T-helper 17 cell (primary cell): ENCODE measurements at regions not wholly inside any gene's neighbourhood (a gene's known extent, or its start where the extent isn't known, plus 50 kb on each side); places are given as distances from the start of the nearest gene placed in this dataset.

Experiments
- ATAC-seq: fragments of 150-1000 bp; cut with Tn5 transposase; 2 replicates; pipeline ENCODE4 v1.10.0; 2021; ENCODE audit warnings: mild to moderate bottlenecking, moderate library complexity
- DNase-seq, 3 donors: peaks; one replicate each; pipeline versions ENCODE4 v3.0.0 to v3.0.0-alpha.2; 2020 to 2021
- H3K9me3 ChIP-seq: one replicate; pipeline ENCODE4 v1.7.0; 2013; ENCODE audit warnings: low read length, mild to moderate bottlenecking; ENCODE audit not compliant: control insufficient read depth, poor library complexity, severe bottlenecking
- H3K27ac Mint-ChIP-seq: one replicate; pipeline ENCODE4 v1.8.0; 2022; ENCODE audit warnings: mild to moderate bottlenecking, moderate library complexity, mixed read lengths
- H3K27me3 Mint-ChIP-seq: one replicate; pipeline ENCODE4 v1.8.0; 2022; ENCODE audit warnings: mixed read lengths
- H3K36me3 Mint-ChIP-seq: one replicate; pipeline ENCODE4 v1.8.0; 2022; ENCODE audit warnings: low read depth, mixed read lengths
- H3K4me1 Mint-ChIP-seq: one replicate; pipeline ENCODE4 v1.8.0; 2022; ENCODE audit warnings: mild to moderate bottlenecking, mixed read lengths
- H3K4me3 Mint-ChIP-seq: one replicate; pipeline ENCODE4 v1.8.0; 2022; ENCODE audit warnings: mild to moderate bottlenecking, moderate library complexity, mixed read lengths

DNA sequence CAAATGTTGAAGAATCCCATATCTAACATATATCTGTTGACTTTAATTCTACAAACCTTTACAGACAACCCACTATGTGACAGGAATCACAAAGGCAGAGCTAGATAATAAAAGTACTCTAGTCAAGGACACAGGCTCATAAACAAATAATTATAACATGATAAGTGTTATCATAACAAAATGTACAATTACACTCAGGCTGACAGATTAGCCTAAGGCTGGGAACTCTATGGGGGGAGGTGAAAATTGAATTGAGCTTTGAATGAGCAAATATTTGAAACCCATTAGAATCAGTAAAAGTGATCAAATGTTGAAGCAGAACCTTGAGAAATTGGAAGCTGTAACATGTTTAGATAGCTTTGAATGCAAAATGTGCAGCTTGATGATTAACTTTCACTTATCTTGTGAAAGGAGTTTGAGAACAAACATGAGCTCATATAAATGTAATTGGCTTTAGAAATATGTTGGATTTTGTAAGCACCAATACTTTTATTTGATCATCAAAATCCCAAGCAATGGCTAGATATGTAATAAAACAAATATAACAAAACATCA, 970.2 kb downstream of the SORCS3 start:
- no peaks in the 10 kb centered on the region for H3K4me1 Mint-ChIP-seq
- no peaks in the 10 kb centered on the region for H3K9me3 ChIP-seq
- no peaks in the 10 kb centered on the region for H3K36me3 Mint-ChIP-seq
- H3K27ac Mint-ChIP-seq, result no peak overlapping the region
- no peak for ATAC-seq
- no peaks in the 10 kb centered on the region for H3K27me3 Mint-ChIP-seq
- DNase-seq, result no peak
- H3K4me3 Mint-ChIP-seq, result no peak overlapping the region

- Mint-ChIP-seq H3K27ac (no peak overlapping the region), H3K27me3 (no peaks in the 10 kb centered on the region), H3K4me1 (no peaks in the 10 kb centered on the region), H3K36me3 (no peaks in the 10 kb centered on the region), H3K4me3 (no peak overlapping the region)
- ATAC-seq, result no peak
- H3K9me3 ChIP-seq, result no peaks in the 10 kb centered on the region
- no peak for DNase-seq
Measured at GRCh38 chr10:105609451-105609850, 968.4 kb downstream of the SORCS3 start.

- H3K9me3 ChIP-seq, result no peaks in the 10 kb centered on the region
- H3K27ac Mint-ChIP-seq, result no peak overlapping the region
- DNase-seq (no peak), ATAC-seq (no peak)
- no peaks in the 10 kb centered on the region for H3K4me1 Mint-ChIP-seq
- H3K27me3 Mint-ChIP-seq, result no peaks in the 10 kb centered on the region
- no peak overlapping the region for H3K4me3 Mint-ChIP-seq
- H3K36me3 Mint-ChIP-seq, result no peaks in the 10 kb centered on the region
Measured at GRCh38 chr10:105605918-105606317, 964.8 kb downstream of the SORCS3 start.

DNA sequence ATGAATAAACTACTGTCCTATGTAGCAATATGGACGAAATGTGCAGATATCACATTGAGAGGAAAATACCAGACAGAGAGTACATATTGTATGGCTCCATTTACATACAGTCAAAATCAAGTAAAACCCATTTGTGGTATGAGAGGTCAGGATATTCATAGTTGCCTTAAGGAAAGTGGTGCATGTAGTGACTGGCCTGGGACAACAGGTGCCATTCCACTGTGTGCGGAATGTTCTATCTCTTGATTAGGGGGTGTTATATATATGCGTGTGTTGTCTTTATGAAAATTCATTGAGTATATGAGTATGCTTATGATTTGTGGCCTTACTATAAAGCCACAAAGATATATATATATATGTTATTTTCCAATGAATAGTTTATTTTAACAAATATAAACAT, 964.0 kb downstream of the SORCS3 start:
- H3K27me3 Mint-ChIP-seq, result no peaks in the 10 kb centered on the region
- no peak overlapping the region for H3K4me3 Mint-ChIP-seq
- ATAC-seq, result no peak
- no peaks in the 10 kb centered on the region for H3K36me3 Mint-ChIP-seq
- H3K4me1 Mint-ChIP-seq, result no peaks in the 10 kb centered on the region
- no peak for DNase-seq
- H3K27ac Mint-ChIP-seq, result no peak overlapping the region
- H3K9me3 ChIP-seq, result no peaks in the 10 kb centered on the region

- Mint-ChIP-seq H3K4me1 (no peaks in the 10 kb centered on the region), H3K36me3 (no peaks in the 10 kb centered on the region), H3K4me3 (no peak overlapping the region), H3K27ac (no peak overlapping the region), H3K27me3 (no peaks in the 10 kb centered on the region)
- ATAC-seq (no peak), DNase-seq (no peak)
- H3K9me3 ChIP-seq, result no peaks in the 10 kb centered on the region
Measured at GRCh38 chr10:105598207-105598606, 957.1 kb downstream of the SORCS3 start.

DNA sequence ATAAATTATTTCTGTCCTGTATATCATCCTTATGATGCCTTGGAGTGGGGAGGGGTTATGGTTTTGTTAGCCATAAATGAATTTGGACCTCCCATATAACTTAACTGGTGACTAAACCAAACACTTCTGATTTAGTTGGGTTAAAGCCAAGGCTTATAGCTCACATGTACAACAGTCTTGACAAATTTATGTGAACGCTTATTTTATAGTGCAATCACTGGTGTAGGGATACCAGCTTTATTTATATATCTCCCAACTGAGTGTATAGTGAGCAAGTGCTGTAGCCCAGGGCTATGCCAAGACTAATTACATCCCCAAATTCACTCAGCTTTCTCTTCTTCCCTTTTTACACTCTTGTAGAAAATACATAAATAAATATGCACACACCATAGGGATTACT, 956.2 kb downstream of the SORCS3 start:
- no peak for ATAC-seq
- Mint-ChIP-seq H3K36me3 (no peaks in the 10 kb centered on the region), H3K4me3 (no peak overlapping the region), H3K27ac (no peak overlapping the region), H3K4me1 (no peaks in the 10 kb centered on the region), H3K27me3 (no peaks in the 10 kb centered on the region)
- DNase-seq, result no peak
- H3K9me3 ChIP-seq, result no peaks in the 10 kb centered on the region

- no peak for ATAC-seq
- Mint-ChIP-seq H3K27ac (no peak overlapping the region), H3K36me3 (no peaks in the 10 kb centered on the region), H3K27me3 (no peaks in the 10 kb centered on the region), H3K4me3 (no peak overlapping the region), H3K4me1 (no peaks in the 10 kb centered on the region)
- no peak for DNase-seq
- H3K9me3 ChIP-seq, result no peaks in the 10 kb centered on the region
Measured at GRCh38 chr10:105596749-105597148, 955.7 kb downstream of the SORCS3 start.

- no peaks in the 10 kb centered on the region for H3K9me3 ChIP-seq
- no peaks in the 10 kb centered on the region for H3K27me3 Mint-ChIP-seq
- H3K36me3 Mint-ChIP-seq, result no peaks in the 10 kb centered on the region
- DNase-seq, result no peak
- H3K4me1 Mint-ChIP-seq, result no peaks in the 10 kb centered on the region
- H3K27ac Mint-ChIP-seq, result no peak overlapping the region
- no peak overlapping the region for H3K4me3 Mint-ChIP-seq
- no peak for ATAC-seq
Measured at GRCh38 chr10:105594296-105594695, 953.2 kb downstream of the SORCS3 start.

GRCh38 chr10:105592468-105592867, 951.4 kb downstream of the SORCS3 start:
- H3K9me3 ChIP-seq, result no peaks in the 10 kb centered on the region
- no peak for DNase-seq
- Mint-ChIP-seq H3K27me3 (no peaks in the 10 kb centered on the region), H3K4me3 (no peak overlapping the region), H3K4me1 (no peaks in the 10 kb centered on the region), H3K36me3 (no peaks in the 10 kb centered on the region), H3K27ac (no peak overlapping the region)
- no peak for ATAC-seq

DNA sequence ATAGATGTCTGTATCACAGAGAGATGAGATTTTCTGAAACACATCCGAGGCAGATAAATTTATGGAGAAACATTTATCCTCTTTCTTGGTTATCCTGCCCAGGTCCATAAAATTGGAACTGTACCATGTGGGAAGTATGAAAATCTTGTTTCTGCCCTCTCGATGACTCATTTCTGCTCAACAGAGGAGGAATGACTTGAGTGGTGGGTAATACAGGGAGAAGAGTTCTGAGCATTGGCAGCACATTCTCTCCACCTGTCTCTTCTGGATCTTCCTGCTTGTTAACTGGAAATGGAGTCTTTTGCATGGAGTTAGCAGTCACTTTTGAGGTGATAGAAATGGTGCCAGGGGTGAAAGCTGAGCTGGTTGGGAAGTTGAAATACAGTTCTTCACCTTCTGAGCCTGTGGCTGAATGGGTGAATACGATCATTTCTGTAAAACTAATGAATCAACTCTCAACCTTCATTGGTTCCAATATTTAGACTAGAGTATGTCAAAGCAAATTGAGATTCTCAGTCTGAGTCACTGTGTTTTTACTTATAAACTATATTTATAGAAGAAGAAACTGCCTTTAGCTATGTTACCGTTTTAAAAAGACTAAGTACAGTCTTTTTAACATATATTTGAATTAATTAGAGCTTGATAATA, 945.5 kb downstream of the SORCS3 start:
- H3K27ac Mint-ChIP-seq, result no peak overlapping the region
- H3K4me1 Mint-ChIP-seq, result no peaks in the 10 kb centered on the region
- DNase-seq (no peak), ATAC-seq (no peak)
- H3K27me3 Mint-ChIP-seq, result no peaks in the 10 kb centered on the region
- H3K9me3 ChIP-seq, result no peaks in the 10 kb centered on the region
- H3K4me3 Mint-ChIP-seq, result no peak overlapping the region
- H3K36me3 Mint-ChIP-seq, result no peaks in the 10 kb centered on the region

- H3K27ac Mint-ChIP-seq, result no peak overlapping the region
- no peaks in the 10 kb centered on the region for H3K36me3 Mint-ChIP-seq
- ATAC-seq (no peak), DNase-seq (no peak)
- H3K4me3 Mint-ChIP-seq, result no peak overlapping the region
- H3K9me3 ChIP-seq, result no peaks in the 10 kb centered on the region
- H3K27me3 Mint-ChIP-seq, result no peaks in the 10 kb centered on the region
- H3K4me1 Mint-ChIP-seq, result no peaks in the 10 kb centered on the region
Measured at GRCh38 chr10:105585753-105586152, 944.7 kb downstream of the SORCS3 start.

DNA sequence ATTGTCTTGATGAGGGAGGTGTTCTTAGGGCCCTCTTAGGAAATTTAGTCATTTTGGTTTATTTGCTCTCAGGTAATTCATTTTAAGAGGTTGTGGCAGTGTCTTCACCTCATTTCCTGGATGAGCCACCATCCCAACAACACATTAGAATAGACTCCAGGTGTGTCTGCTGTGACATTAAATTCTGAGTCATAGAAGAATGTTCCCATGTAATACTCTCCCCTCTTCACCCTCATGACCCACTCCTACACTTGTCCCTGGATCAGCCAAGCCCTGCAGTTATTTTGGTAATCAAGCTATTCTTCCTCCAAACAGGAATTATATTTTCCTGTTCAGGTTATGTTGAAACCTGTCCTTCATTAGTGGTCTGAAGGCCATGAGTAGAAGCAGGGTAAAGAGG, 944.1 kb downstream of the SORCS3 start:
- DNase-seq (no peak), ATAC-seq (no peak)
- no peaks in the 10 kb centered on the region for H3K4me1 Mint-ChIP-seq
- no peak overlapping the region for H3K4me3 Mint-ChIP-seq
- no peak overlapping the region for H3K27ac Mint-ChIP-seq
- no peaks in the 10 kb centered on the region for H3K27me3 Mint-ChIP-seq
- no peaks in the 10 kb centered on the region for H3K36me3 Mint-ChIP-seq
- no peaks in the 10 kb centered on the region for H3K9me3 ChIP-seq

DNA sequence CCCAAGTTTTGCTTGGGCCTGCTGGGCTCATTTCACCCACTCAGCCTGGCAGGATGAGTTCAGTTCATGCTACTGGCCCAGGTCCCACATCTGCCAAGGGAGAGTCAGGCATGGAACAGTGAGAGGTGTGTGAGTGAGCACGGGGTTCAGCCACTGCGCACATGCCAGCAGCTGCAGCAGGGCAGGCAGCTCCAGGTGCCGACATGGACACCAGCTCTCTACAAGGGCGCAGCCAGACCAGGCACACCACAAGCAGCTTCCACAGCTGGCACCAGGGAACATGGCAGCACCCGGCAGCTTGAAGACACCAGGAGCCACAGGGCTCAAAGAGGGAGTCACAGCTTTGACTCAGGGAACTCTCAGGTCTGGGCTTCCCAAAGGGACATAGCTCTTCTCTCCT, 938.0 kb downstream of the SORCS3 start:
- DNase-seq (no peak), ATAC-seq (no peak)
- Mint-ChIP-seq H3K4me1 (no peaks in the 10 kb centered on the region), H3K36me3 (no peaks in the 10 kb centered on the region), H3K27ac (no peak overlapping the region), H3K27me3 (no peaks in the 10 kb centered on the region), H3K4me3 (no peak overlapping the region)
- no peaks in the 10 kb centered on the region for H3K9me3 ChIP-seq

DNA sequence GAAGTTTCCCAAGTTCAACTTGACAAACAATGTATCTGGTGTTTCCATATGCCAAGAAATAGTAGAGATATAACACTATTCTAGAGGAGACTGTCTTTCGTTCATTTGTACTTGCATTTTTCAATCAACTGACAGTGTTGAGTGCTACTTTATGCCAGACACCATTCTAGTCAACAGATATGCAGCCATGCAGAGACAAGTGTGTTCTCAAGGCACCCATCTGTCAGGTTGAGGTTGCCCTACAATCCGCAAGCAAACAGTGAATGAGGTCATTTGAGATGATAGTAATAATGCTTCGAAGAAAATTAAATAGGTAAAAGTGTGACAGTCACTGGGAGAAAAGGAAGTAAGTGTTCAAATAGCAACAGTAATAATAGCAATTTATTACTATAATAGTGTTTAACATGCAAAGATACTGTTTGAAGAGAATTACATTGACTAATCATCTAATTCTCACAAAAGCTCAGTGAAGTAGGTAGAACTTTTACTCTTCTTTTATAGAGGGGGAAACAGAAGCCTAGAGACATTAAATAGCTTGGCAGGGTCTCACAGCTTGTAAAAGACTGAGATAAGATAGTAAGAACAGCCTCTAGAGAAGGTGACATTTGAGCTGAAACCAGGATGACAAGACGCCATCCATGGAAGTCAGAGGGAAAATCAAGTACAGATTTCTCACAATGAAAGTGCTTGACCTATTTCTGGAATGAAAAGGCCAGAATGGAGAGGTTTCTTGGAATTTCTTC, 936.9 kb downstream of the SORCS3 start:
- Mint-ChIP-seq H3K27ac (no peak overlapping the region), H3K4me3 (no peak overlapping the region), H3K4me1 (no peaks in the 10 kb centered on the region), H3K36me3 (no peaks in the 10 kb centered on the region), H3K27me3 (no peaks in the 10 kb centered on the region)
- DNase-seq (no peak), ATAC-seq (no peak)
- no peaks in the 10 kb centered on the region for H3K9me3 ChIP-seq
